ENCODE measurements at regions not wholly inside any gene's neighbourhood (a gene's known extent, or its start where the extent isn't known, plus 50 kb on each side); places are given as distances from the start of the nearest gene placed in this dataset.

GRCh38 chr6:192313-192664, 100.0 kb upstream of the DUSP22 start:
- H3K9me2 ChIP-seq (ENCODE audit: insufficient read depth, low read length): no peaks in the 10 kb centered on the region
- no peak for TF ChIP-seq CTCF (conservative IDR thresholded peaks at IDR 0.05; ENCODE audit: low read length)
- TF ChIP-seq EZH2phosphoT487 (IDR thresholded peaks at IDR 0.05; ENCODE audit: borderline replicate concordance, low read depth, low read length): no peak
- no peak overlapping the region for H3K4me2 ChIP-seq (ENCODE audit: low read length)
- no peak overlapping the region for H3K4me3 ChIP-seq (ENCODE audit: low read depth, low read length, poor library complexity, severe bottlenecking)
- intact Hi-C loops (cut with micrococcal nuclease; ENCODE audit: unreplicated experiment): no loop called here
- no peak for DNase-seq (ENCODE audit: low spot score)
- peaks cover 63% of the 10 kb centered on the region for H3K4me1 ChIP-seq (ENCODE audit: insufficient read depth, low read length, poor library complexity, severe bottlenecking)
- BruUV-seq (replicated peaks): no TSS peak
- no peaks in the 10 kb centered on the region for H4K20me1 ChIP-seq (ENCODE audit: insufficient read depth, low read length)
- H3K36me3 ChIP-seq (ENCODE audit: insufficient read depth, low read length): no peaks in the 10 kb centered on the region
- CTCF ChIA-PET (ENCODE audit: unreplicated experiment): no interaction called here
- no peaks in the 10 kb centered on the region for H3K9me3 ChIP-seq (ENCODE audit: low read length)
- H3K27ac ChIP-seq (ENCODE audit: low read depth, low read length, poor library complexity, severe bottlenecking): no peak overlapping the region
- H3K79me2 ChIP-seq (ENCODE audit: insufficient read depth, low read depth, low read length): no peaks in the 10 kb centered on the region
- H2AFZ ChIP-seq (ENCODE audit: low read length): no peak overlapping the region
- POLR2A ChIA-PET: interaction anchor here (0.7 to 3.4 kb wide), 5 partner anchors 8 to 136 kb away, joined by 3 to 12 read pairs (median 4); no protein-coding TSS in a partner anchor

- POLR2A ChIA-PET: interaction anchor here (1.0 to 3.4 kb wide), 6 partner anchors 9 to 135 kb away, joined by 3 to 11 read pairs (median 4); no protein-coding TSS in a partner anchor
These were observed 99.1 kb upstream of the DUSP22 start for GRCh38 chr6:193180-193579.

More at GRCh38 chr6:193180-193579, 99.1 kb upstream of the DUSP22 start:
- H3K4me3 ChIP-seq (ENCODE audit: low read depth, low read length, poor library complexity, severe bottlenecking): no peak overlapping the region
- H2AFZ ChIP-seq (ENCODE audit: low read length): peak overlapping the region; percentile 92
- H3K4me1 ChIP-seq (ENCODE audit: insufficient read depth, low read length, poor library complexity, severe bottlenecking): peaks cover 55% of the 10 kb centered on the region
- H3K9me2 ChIP-seq (ENCODE audit: insufficient read depth, low read length): no peaks in the 10 kb centered on the region
- BruUV-seq (replicated peaks): no TSS peak
- H4K20me1 ChIP-seq (ENCODE audit: insufficient read depth, low read length): no peaks in the 10 kb centered on the region
- intact Hi-C loops (cut with micrococcal nuclease; ENCODE audit: unreplicated experiment): no loop called here
- no peaks in the 10 kb centered on the region for H3K9me3 ChIP-seq (ENCODE audit: low read length)
- no peak for DNase-seq (ENCODE audit: low spot score)
- CTCF ChIA-PET (ENCODE audit: unreplicated experiment): interaction anchor here (0.8 to 1.2 kb wide), 2 partner anchors 12 to 13 kb away, joined by 3 read pairs; no protein-coding TSS in a partner anchor
- no peaks in the 10 kb centered on the region for H3K79me2 ChIP-seq (ENCODE audit: insufficient read depth, low read depth, low read length)
- H3K36me3 ChIP-seq (ENCODE audit: insufficient read depth, low read length): no peaks in the 10 kb centered on the region
- H3K4me2 ChIP-seq (ENCODE audit: low read length): peak overlapping the region; percentile 61
- TF ChIP-seq CTCF (conservative IDR thresholded peaks at IDR 0.05; ENCODE audit: low read length) (no peak), EZH2phosphoT487 (IDR thresholded peaks at IDR 0.05; ENCODE audit: borderline replicate concordance, low read depth, low read length) (no peak)
- peak overlapping the region; percentile 80 for H3K27ac ChIP-seq (ENCODE audit: low read depth, low read length, poor library complexity, severe bottlenecking)
